ENCODE measurements at regions not wholly inside any gene's neighbourhood (a gene's known extent, or its start where the extent isn't known, plus 50 kb on each side); places are given as distances from the start of the nearest gene placed in this dataset.

DNA sequence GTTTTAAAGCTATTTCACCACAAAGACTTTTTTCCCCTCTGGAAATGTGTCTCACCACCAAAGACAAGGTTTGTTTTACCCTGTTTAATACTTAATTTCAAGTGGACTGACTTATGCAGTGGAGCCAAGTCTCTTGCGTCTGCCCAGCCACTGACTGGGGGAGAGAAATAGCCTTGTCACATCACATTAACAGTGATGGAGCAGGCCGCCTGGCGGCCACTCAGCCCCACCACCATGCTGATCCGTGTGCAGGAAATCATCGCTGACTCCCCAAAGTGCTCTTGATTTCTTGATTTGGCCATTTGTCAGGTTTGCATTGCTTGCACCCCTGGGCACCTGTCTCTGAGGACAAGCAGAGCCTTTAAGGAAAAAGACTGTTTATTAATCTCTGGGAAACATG, 334.1 kb downstream of the GLRX3 start:
- no peak for FAIRE-seq

DNA sequence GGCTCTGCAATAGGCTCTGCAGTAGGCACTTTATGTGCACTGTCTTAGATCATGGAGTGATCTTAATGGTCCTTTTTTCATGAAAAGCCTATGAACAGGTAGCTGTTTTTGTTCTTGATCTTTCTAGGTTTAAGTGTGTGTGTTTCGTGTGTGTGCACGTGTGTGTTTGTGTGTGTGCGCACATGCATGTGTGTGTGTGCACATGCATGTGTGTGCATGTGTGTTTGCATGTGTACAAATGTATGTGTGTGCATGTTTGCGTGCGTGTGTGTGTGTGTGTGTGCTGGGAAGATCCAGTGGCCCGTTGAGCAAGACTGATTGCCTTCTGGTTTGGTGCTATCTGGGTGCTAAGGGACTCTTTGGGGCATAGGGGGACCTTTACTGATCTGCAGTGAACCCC, 334.8 kb downstream of the GLRX3 start:
- no peak for FAIRE-seq

DNA sequence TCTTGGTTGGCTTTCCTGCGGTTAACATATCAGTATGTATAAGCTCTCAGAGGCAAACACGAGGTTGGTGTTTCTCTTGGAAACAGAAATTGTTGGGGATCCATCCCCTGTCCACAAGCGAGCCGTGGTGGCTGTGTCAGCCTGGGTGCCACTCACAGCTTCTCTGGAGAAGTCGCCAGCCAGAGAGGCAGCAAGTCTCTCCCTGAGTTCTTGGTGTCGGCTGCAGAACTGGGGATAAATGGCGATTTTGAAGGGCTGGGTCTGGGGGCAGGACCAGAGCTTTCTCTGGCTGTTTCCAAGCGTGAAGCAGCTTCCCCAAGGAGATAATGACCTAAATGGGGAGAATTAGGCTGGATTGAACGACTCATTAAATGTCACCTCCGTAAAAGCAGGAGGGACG, 335.3 kb downstream of the GLRX3 start:
- FAIRE-seq = no peak

DNA sequence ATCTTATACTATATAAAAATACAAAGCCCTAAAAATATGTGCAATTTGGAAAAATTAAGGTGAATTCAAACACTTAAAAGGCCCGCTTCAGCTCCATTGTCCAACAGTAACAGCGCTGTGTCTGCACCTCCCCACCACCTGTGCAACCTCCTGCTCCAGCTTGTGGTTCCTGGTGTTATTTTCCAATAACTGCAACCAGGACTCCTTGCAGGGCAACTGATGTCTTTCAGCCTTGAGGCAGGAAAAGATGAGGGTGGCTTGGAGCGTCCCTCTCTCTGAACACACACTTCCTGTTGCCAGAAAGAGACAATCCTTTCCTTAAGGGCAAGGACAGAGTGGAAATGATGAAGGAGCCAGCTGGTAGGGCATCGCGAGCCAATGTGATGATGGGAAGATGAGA, 336.0 kb downstream of the GLRX3 start:
- FAIRE-seq = no peak

- FAIRE-seq = no peak
Measured at GRCh38 chr10:130474591-130474990, 338.4 kb downstream of the GLRX3 start.

GRCh38 chr10:130477360-130477759, 341.2 kb downstream of the GLRX3 start:
- no peak for FAIRE-seq

- FAIRE-seq = no peak
Measured at GRCh38 chr10:130479146-130479545, 343.0 kb downstream of the GLRX3 start.

GRCh38 chr10:130479926-130480325, 343.7 kb downstream of the GLRX3 start:
- no peak for FAIRE-seq

DNA sequence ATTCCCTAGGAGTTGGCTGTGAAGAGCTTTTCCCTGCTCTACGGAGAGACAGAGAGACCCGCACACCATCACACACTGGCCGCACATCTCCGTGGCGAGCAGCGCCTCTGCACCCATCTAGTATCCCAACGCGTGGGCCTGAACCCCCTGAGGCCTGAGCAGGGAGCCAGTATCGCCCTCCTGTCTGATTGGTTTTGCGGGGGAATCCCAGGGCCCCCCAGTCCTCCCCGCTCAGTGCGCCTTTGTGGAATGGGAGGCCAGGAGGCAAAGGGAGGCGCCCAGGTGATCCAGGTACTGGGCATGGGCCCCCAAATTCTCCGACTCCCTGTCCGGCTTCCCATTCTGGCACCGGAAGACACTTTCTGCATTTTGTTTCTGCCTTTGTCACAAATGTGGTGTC, 344.3 kb downstream of the GLRX3 start:
- no peak for FAIRE-seq

DNA sequence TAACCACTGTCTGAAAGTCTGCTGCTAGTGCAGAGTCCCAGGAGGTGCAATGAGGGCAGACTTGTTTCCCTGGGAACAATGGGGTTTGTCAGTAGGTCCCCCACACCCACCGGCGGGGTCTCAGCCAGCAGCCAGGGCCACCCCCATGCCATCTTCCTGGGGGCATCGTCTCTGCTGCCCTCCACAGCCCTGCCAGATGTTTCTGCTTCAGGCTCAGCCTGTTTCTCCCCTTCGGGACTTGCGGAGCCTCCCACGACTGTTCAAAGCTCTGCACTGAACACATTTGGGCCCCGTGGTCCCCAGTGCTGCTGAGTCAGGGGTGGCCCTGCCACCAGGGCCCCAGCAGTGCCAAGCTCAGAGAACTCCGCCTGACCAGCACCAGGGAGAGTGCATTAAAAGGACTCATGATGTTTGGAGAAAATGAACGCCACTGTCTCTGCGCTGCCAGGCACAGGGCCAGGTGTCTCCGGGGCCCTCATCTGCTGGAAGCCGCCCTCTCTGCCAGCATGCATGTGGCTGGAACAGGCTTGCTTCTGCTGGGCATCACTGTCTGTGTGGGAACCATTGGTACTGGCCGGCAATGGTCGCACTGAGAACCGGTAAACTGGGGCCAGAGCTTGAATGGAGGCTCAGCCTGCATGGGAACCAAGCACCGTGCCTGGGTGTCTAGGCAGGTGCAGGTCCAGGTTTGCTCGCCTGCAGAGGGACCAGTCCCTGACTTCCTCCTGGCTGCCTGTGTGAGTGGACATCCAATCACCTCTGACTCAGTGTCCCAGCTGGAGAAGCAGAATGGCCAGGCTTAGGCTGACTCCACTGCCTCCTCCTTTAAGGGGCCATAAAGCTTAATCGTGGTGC, 345.1 kb downstream of the GLRX3 start:
- FAIRE-seq = no peak

- no peak for FAIRE-seq
Measured at GRCh38 chr10:130481936-130482335, 345.7 kb downstream of the GLRX3 start.

DNA sequence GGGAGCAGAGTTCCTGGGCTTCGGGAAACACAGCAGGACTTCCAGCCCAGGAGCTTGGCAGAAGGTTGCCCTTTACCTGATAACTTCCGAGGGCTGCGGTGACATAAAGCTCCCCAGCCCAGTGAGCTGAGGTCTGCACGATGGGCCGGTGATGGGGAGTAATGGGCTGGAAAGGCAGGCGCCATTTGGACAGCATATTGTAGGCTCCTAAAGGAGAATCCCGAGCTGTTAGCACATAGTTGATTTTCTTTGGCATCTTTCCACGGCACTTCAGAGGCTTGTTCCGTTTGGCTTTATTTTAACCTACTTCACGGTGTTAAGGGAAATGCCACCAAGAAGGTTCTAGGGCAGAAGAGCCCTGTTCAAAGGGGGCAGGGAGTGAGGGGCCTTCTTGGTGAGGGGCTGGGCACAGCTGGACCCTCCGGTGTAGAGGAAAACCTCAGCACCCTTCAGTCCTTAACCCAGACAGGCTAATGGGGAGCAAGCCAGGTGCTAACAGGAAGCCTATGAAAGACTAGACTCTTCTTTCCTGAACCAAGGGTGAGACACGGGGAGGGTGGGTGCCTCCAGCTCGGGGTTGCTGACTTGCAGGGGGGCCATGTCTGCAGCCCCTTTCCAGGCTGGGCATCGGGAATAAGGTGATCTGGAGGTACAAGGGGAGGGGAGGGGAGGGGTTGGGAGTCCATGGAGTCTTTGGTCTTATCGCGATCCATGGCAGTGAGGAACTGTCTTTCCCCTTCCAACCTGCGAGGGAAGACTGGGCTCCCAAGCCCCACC, 347.7 kb downstream of the GLRX3 start:
- FAIRE-seq = no peak

DNA sequence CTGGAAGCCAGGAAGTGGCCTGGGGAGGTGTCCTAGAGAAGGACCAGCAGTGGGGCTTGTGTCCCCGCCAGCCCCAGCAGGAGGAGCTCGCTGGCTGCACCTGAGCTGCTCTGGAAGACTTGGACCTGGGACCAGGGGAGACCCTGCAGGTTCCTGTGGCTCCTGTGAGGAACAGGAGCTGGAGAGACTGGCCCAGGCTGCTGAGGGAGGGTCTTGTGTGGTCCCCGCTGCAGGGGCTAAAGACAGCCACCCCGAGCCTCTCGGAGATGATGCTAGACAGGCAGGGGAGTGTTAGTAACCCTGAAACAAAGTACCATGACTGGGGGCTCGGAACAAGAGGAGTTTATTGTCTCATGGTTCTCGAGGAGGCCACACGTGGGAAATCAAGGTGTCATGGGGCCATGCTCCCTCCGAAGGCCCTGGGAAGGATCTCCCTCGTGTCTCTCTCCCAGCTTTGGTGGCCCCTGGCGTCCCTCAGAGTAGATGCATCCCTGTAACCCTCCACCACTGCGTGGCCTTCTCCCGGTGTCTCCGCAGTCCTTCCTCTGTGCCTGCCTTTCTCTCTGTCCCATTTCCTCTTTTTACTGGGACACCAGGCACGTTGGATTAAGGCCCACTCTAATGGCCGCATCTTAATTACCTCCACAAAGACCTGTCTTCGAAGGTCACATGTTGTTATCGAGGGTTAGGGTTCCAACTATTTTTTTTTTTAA, 348.4 kb downstream of the GLRX3 start:
- no peak for FAIRE-seq

DNA sequence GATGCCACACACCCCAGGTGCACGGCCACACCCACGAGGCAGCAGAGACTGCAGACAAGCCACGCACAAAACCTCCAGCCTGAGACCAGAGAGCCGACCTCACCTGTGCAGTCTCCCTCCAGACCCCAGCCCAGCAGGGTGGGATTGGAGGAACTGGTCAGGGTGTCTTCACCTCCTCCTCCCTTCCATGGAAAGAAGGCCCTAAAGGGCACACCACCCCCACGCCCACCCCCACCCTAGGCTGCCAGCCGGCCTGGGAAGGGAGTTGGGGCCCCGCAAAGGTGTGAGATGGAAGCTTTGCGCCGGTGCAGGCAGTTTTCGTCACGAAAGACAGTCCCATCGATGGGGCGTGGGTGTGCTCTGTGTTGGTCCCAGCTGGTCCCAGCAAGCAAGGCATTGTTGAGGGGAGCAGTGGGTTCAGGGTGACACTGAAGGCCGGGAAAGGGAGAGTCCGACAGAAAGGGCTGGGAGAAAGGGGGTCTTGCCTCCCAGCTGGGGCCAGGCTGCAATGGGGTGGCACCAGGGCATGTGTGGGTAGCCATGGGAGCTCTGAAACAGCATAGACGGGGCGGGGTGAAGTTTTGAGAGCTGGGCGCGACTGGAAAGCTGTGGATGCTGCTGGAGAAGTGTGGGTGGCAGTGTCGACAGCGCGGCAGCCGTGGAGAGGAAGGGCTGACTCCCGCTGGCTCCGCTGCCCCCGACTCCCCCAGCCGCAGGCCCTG, 349.2 kb downstream of the GLRX3 start:
- no peak for FAIRE-seq

DNA sequence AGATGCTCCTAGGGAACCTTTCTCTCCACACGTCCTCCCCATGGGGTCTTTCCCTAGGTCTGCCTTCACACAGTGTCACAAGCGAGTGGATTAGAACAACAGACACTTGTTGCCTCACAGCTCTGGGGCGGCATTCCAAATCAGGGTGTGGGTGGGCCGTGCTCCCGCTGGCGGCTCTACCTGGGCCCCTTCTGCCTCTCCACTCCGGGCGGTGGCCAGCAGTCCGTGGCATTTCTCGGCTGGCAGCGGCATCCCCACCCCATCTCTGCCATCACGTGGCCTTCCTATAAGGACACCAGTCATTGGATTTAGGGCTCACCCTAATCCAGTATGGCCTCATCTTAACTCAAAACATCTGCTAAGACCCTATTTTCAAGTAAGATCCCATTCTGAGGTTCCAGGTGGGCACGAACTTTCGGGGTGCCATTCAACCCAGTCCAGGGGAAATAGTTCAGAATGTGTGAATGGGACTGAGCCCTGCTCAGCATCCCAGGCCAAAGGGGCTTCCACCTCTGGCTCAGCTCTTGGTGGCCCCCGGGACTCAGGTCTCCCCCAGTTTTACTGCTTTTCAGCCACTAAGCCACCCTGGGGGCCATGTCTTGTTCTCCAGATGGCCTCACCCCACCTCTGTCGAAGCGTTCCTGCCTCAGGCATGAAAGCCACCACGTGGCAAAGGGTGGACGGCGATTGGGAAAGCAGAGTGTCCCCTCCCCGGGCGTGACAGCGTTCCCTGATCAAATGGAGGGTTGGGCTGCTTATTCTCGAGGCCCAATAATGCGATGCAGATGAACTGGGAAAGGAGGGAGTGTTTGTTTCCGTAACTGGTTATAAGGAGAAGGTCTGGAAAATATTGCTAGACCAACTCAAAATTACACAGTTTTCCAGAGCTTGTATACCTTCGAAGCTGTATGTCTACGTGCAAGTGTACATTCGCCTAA, 350.0 kb downstream of the GLRX3 start:
- FAIRE-seq = no peak

GRCh38 chr10:130486906-130487305, 350.7 kb downstream of the GLRX3 start:
- no peak for FAIRE-seq

GRCh38 chr10:130487566-130487965, 351.4 kb downstream of the GLRX3 start:
- FAIRE-seq = no peak

DNA sequence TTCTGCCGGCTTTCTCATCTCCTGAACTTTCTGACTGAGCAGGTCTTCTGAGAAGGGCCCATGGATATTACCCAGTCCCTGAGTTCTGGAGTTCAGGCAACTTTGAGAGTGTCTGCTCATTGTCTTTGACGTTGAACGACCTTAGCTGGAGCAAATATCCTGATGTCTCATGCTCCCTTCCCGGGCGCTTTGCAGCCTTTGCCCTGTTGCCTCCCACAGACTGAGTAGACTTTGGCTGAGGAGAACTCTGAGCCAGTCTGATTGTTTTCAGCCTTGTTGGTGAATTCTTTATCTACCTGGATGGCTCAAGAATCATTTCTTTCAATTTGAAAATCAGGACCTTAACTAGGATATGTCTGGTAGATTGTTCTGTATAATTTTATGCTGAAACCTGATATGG, 353.7 kb downstream of the GLRX3 start:
- FAIRE-seq = no peak

- FAIRE-seq = no peak
Measured at GRCh38 chr10:130491011-130491692, 355.0 kb downstream of the GLRX3 start.

DNA sequence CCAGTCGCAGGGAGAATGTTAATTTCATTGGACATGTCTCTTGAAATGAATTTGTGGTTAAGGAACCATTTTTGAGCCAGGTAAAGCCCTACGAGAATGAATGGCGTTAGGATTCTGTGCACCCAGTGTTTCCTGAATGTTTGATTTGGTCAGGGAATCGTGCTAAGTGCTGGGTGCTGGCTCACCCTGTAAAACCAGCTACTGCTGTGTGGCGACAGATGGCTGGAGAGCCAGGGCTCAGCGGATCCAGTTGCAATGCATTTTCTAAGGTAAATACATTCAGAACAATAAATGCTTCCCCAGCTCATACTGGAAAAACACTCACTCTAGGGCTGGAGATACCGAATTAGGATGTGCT, 355.5 kb downstream of the GLRX3 start:
- FAIRE-seq = no peak

- no peak for FAIRE-seq
Measured at GRCh38 chr10:130492266-130492934, 356.2 kb downstream of the GLRX3 start.

All from A204.1 (cell line).